ENCODE measurements at regions not wholly inside any gene's neighbourhood (a gene's known extent, or its start where the extent isn't known, plus 50 kb on each side); places are given as distances from the start of the nearest gene placed in this dataset.

DNA sequence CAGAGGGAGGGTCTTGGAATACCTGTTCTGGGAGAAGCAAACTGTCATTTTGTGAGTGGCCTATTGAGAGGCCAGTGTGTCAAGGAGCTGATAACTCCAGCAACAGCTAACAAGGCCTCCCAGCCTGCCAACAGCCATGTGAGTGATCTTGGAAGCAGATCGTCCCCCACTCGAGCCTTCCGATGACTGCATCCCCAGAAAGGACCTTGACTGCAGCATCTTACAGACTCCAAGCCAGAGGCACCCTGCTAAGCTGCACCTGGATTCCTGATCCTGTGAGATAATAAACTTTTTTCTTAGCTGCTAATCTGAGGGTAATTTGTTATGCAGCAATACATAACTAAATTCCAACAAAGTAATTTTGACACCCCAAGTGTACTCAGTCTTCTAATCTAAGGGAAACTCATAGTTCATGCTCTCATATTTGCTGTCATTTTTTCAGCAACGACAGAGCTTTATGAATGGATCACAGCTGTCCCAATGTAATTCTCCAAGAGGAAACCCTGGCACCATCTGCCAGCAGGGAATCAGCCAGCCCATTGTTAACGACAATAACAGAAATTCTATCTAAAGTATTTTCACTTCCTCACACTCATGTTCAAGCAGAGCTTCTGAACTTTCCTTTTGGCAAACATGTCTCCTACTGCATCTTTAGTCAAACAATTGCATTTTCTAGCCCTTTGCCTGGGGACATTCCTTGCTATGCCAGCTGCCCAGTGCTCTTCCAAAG is 470.2 kb upstream of the BTBD3 start:
- DNase-seq (ENCODE audit: insufficient read length, low spot score) (no peak), FAIRE-seq (no peak)
- TF ChIP-seq SPI1 (IDR thresholded peaks at IDR 0.05; ENCODE audit: low read depth, low read length) (peak; percentile 77), PAX5 (IDR thresholded peaks at IDR 0.05; ENCODE audit: insufficient read depth, low read length, severe bottlenecking) (no peak), POU2F2 (IDR thresholded peaks at IDR 0.05; ENCODE audit: low read depth, low read length) (no peak)

GRCh38 chr20:11448554-11448953 is 469.1 kb upstream of the BTBD3 start:
- DNase-seq (ENCODE audit: insufficient read length, low spot score) (no peak), FAIRE-seq (no peak)
- TF ChIP-seq POU2F2 (IDR thresholded peaks at IDR 0.05; ENCODE audit: low read depth, low read length) (no peak), TAF1 (IDR thresholded peaks at IDR 0.05; ENCODE audit: low read depth, low read length) (no peak), PAX5 (IDR thresholded peaks at IDR 0.05; ENCODE audit: insufficient read depth, low read length, severe bottlenecking) (no peak), POLR2AphosphoS5 (IDR thresholded peaks at IDR 0.05; ENCODE audit: low read depth, low read length) (no peak), POLR2A (IDR thresholded peaks at IDR 0.05; ENCODE audit: low read depth, low read length) (no peak), SPI1 (IDR thresholded peaks at IDR 0.05; ENCODE audit: low read depth, low read length) (no peak)

GRCh38 chr20:11451793-11452291 is 465.9 kb upstream of the BTBD3 start:
- FAIRE-seq, result no peak

DNA sequence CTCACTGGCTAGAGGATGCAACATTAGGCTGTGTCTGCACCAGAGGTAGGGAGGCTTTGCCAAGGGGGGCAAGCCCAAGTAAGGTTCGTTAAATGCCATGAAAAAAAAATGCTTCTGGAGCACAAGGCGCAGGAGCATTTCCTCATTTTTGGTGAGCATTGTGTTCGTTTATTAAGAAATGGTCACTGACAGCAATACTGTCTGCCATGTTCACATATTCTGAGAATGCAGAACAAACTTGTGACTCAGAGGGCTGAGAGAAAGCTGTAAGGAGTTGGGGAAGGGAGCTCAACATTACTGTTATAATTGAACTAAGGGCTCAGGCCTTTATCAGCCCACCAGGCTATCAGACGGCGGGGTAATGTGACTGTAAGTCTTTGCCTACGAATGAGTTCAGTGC is 465.4 kb upstream of the BTBD3 start:
- TF ChIP-seq POLR2A (IDR thresholded peaks at IDR 0.05; ENCODE audit: low read depth, low read length) (no peak), POLR2AphosphoS5 (IDR thresholded peaks at IDR 0.05; ENCODE audit: low read depth, low read length) (no peak), PAX5 (IDR thresholded peaks at IDR 0.05; ENCODE audit: insufficient read depth, low read length, severe bottlenecking) (no peak), TAF1 (IDR thresholded peaks at IDR 0.05; ENCODE audit: low read depth, low read length) (no peak), POU2F2 (IDR thresholded peaks at IDR 0.05; ENCODE audit: low read depth, low read length) (no peak), SPI1 (IDR thresholded peaks at IDR 0.05; ENCODE audit: low read depth, low read length) (no peak)
- no peak for DNase-seq (ENCODE audit: insufficient read length, low spot score)
- no peak for FAIRE-seq

More at GRCh38 chr20:11451793-11452291, 465.9 kb upstream of the BTBD3 start:
- TF ChIP-seq TAF1 (IDR thresholded peaks at IDR 0.05; ENCODE audit: low read depth, low read length) (no peak), PAX5 (IDR thresholded peaks at IDR 0.05; ENCODE audit: insufficient read depth, low read length, severe bottlenecking) (no peak), SPI1 (IDR thresholded peaks at IDR 0.05; ENCODE audit: low read depth, low read length) (no peak), POLR2A (IDR thresholded peaks at IDR 0.05; ENCODE audit: low read depth, low read length) (no peak)
- DNase-seq (ENCODE audit: insufficient read length, low spot score), result no peak

GRCh38 chr20:11453430-11453829 is 464.3 kb upstream of the BTBD3 start:
- TF ChIP-seq TAF1 (IDR thresholded peaks at IDR 0.05; ENCODE audit: low read depth, low read length), result no peak
- no peak for TF ChIP-seq POLR2A (IDR thresholded peaks at IDR 0.05; ENCODE audit: low read depth, low read length)
- no peak for TF ChIP-seq POLR2AphosphoS5 (IDR thresholded peaks at IDR 0.05; ENCODE audit: low read depth, low read length)
- TF ChIP-seq SPI1 (IDR thresholded peaks at IDR 0.05; ENCODE audit: low read depth, low read length), result no peak
- TF ChIP-seq PAX5 (IDR thresholded peaks at IDR 0.05; ENCODE audit: insufficient read depth, low read length, severe bottlenecking), result no peak
- TF ChIP-seq POU2F2 (IDR thresholded peaks at IDR 0.05; ENCODE audit: low read depth, low read length), result no peak
- FAIRE-seq (no peak), DNase-seq (ENCODE audit: insufficient read length, low spot score) (no peak)

DNA sequence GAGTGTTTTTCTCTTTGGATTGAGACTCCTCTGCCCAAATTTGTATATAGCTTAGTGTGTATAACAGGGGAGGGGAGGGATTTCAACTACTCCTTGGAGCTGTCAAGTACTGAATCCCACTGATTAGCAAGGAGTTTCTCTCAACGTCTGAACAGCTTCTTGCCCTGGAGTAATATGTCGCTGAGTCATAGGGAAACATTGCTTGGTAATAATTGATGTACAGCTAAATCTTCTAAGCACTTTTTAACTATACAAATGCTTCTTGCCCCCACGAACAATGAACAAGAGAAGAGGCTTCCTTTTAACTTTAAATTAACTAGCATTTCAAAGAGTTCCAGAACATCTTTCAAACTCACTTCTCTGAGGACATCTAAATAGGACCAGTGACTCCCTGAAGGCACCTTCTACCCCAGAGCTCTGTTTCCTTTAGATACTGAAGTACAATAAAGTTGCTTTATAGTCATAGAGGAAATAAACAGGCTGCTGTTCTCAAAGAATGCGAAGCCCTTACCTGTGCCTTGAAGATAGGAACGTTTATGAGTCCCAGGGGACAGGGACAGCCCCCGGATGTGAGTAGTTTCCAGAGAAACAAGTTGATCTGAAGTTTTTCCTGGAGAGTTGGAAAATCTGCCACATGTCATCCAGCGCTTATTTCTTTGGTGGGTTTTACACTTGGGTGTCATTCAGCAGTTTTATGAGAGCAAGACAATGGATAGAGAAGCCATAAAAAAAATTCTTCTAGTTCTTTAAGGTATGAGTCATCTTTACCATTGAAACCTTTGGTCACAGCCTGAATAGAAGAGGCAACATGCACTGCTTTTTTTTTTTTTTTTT is 462.5 kb upstream of the BTBD3 start:
- FAIRE-seq, result no peak
- DNase-seq (ENCODE audit: insufficient read length, low spot score), result no peak
- TF ChIP-seq POU2F2 (IDR thresholded peaks at IDR 0.05; ENCODE audit: low read depth, low read length), result no peak
- no peak for TF ChIP-seq SPI1 (IDR thresholded peaks at IDR 0.05; ENCODE audit: low read depth, low read length)
- no peak for TF ChIP-seq TAF1 (IDR thresholded peaks at IDR 0.05; ENCODE audit: low read depth, low read length)
- no peak for TF ChIP-seq POLR2AphosphoS5 (IDR thresholded peaks at IDR 0.05; ENCODE audit: low read depth, low read length)
- no peak for TF ChIP-seq PAX5 (IDR thresholded peaks at IDR 0.05; ENCODE audit: insufficient read depth, low read length, severe bottlenecking)
- no peak for TF ChIP-seq POLR2A (IDR thresholded peaks at IDR 0.05; ENCODE audit: low read depth, low read length)

- FAIRE-seq (no peak), DNase-seq (ENCODE audit: insufficient read length, low spot score) (no peak)
- no peak for TF ChIP-seq POLR2AphosphoS5 (IDR thresholded peaks at IDR 0.05; ENCODE audit: low read depth, low read length)
- TF ChIP-seq TAF1 (IDR thresholded peaks at IDR 0.05; ENCODE audit: low read depth, low read length), result no peak
- no peak for TF ChIP-seq POLR2A (IDR thresholded peaks at IDR 0.05; ENCODE audit: low read depth, low read length)
- no peak for TF ChIP-seq POU2F2 (IDR thresholded peaks at IDR 0.05; ENCODE audit: low read depth, low read length)
- TF ChIP-seq PAX5 (IDR thresholded peaks at IDR 0.05; ENCODE audit: insufficient read depth, low read length, severe bottlenecking), result no peak
- TF ChIP-seq SPI1 (IDR thresholded peaks at IDR 0.05; ENCODE audit: low read depth, low read length), result no peak
Measured at GRCh38 chr20:11457488-11457887, 460.2 kb upstream of the BTBD3 start.

DNA sequence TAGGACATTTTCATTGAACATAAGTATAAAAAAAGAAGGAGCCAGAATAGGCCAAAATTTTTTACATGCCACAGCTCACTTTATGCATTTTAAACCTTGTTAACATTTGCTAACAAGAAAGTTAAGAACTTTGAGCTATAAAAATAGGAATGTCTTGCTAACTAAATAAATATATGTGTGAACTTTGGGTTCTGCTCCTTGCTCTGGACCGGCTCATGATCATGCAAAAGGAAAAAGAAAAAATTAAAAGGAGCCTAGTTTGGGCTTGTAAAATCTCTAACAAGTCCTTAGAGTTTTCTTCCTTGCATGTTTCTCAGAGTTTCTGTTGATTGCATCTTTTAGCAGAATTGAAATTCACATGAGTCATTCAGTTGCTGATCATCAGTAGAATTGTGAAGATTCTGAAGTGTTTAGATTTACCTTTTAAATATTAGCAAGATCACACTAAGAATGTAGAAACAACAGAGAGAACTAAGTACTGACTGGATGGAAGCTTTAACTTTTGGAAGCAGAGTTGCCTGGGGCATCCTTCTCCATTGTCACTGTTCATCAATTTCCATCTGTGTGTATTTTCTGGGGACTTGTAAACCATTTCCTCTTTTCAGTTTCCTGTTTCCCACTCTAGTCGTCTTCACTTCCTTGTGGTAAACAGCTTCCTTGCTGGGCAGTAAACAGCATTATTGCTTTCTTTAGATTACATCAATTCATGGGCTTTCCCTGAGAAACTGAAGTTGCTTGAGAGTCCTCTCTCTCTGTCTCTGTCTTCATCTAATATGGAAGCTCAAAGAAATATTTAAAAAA is 458.4 kb upstream of the BTBD3 start:
- TF ChIP-seq TAF1 (IDR thresholded peaks at IDR 0.05; ENCODE audit: low read depth, low read length) (no peak), POLR2AphosphoS5 (IDR thresholded peaks at IDR 0.05; ENCODE audit: low read depth, low read length) (no peak), SPI1 (IDR thresholded peaks at IDR 0.05; ENCODE audit: low read depth, low read length) (peak; percentile 91), PAX5 (IDR thresholded peaks at IDR 0.05; ENCODE audit: insufficient read depth, low read length, severe bottlenecking) (no peak)
- DNase-seq (ENCODE audit: insufficient read length, low spot score) (no peak), FAIRE-seq (no peak)

DNA sequence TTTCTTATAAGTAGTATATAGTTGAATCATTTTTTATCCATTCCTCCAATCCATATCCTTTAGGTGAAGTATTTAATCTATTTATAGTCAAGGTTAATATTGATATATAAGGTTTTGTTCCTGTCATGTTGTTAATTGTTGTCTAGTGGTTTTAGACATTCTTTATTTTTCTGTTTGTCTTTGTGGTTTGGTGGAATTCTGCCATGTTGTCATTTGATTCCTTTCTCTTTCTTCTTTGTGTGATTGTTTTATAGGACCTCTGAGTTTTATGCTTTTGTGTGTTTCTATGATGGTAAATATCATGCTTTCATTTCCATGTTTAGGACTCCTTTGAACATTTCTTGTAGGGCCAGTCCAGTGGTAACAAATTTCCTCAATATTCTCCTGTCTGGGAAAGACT is 450.3 kb upstream of the BTBD3 start:
- no peak for TF ChIP-seq POLR2A (IDR thresholded peaks at IDR 0.05; ENCODE audit: low read depth, low read length)
- TF ChIP-seq SPI1 (IDR thresholded peaks at IDR 0.05; ENCODE audit: low read depth, low read length), result no peak
- TF ChIP-seq PAX5 (IDR thresholded peaks at IDR 0.05; ENCODE audit: insufficient read depth, low read length, severe bottlenecking), result no peak
- TF ChIP-seq POU2F2 (IDR thresholded peaks at IDR 0.05; ENCODE audit: low read depth, low read length), result no peak
- no peak for TF ChIP-seq TAF1 (IDR thresholded peaks at IDR 0.05; ENCODE audit: low read depth, low read length)
- no peak for TF ChIP-seq POLR2AphosphoS5 (IDR thresholded peaks at IDR 0.05; ENCODE audit: low read depth, low read length)
- FAIRE-seq (no peak), DNase-seq (ENCODE audit: insufficient read length, low spot score) (no peak)
